ENCODE measurements at regions not wholly inside any gene's neighbourhood (a gene's known extent, or its start where the extent isn't known, plus 50 kb on each side); places are given as distances from the start of the nearest gene placed in this dataset.

DNA sequence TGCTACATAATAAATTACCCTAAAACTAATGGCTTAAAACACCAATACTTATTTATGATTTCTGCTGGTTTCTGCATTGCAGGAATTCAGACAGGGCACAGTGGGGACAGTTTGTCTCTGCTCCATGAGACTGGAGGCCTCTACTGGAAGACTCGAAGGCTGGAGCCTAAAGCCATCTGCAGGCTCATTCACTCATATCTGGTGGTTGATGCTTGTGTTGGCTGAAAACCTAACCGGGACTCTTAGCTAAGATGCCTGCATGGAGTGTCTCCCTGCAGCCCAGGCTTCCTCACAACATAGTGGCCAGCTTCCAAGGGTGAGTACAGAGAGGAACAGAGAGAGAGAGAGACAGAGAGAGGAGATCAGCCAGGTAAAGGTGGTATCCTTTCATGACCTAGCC is 195.5 kb upstream of the FOXA2 start:
- ChIA-PET POLR2A (no interaction called here), CTCF (interaction anchor here (1.3 kb wide), 1 partner anchor 271 kb away, joined by 3 read pairs; no protein-coding TSS in a partner anchor)
- ATAC-seq (no peak), FAIRE-seq (no peak), DNase-seq (ENCODE audit: low read depth in 1 of 2, low spot score in 1 of 2) (no peak)
- Histone ChIP-seq H3K4me2 (no peak overlapping the region), H3K27ac (peak overlapping the region; percentile 81 to 98), H3K4me3 (no peak overlapping the region), H3K9me3 (peaks cover 24% of the 10 kb centered on the region), H3K4me1 (peaks cover 33% of the 10 kb centered on the region)
- TF ChIP-seq RARB (CRISPR knock-in tag; IDR thresholded peaks at IDR 0.05): no peak
- no peak for TF ChIP-seq PBX3 (IDR thresholded peaks at IDR 0.05)
- TF ChIP-seq POLR2A (IDR thresholded peaks at IDR 0.05; ENCODE audit: low read length): no peak
- TF ChIP-seq, protein P1, sequence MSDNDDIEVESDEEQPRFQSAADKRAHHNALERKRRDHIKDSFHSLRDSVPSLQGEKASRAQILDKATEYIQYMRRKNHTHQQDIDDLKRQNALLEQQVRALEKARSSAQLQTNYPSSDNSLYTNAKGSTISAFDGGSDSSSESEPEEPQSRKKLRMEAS (IDR thresholded peaks at IDR 0.05): 0 out of 2 replicates have a peak, but pooled peaks have one; percentile 29
- no peak for TF ChIP-seq PHF8 (IDR thresholded peaks at IDR 0.05; ENCODE audit: borderline replicate concordance, low read depth)
- WGBS (ENCODE audit: missing lambda C conversion rate): 36% methylated on average over 2 of the region's 2 CpGs

GRCh38 chr20:22781869-22782268 is 197.5 kb upstream of the FOXA2 start:
- ChIA-PET CTCF (interaction anchor here (1.0 to 3.1 kb wide), 7 partner anchors 14 to 266 kb away, joined by 3 to 9 read pairs (median 3); no protein-coding TSS in a partner anchor), POLR2A (no interaction called here)
- TF ChIP-seq MYC (IDR thresholded peaks at IDR 0.05; ENCODE audit: borderline replicate concordance, low read length) (no peak), CTCF (IDR thresholded peaks at IDR 0.05) (no peak), MAFK (IDR thresholded peaks at IDR 0.05; ENCODE audit: partially characterized antibody) (no peak), FOSB (CRISPR knock-in tag; IDR thresholded peaks at IDR 0.05) (no peak), HEYL (CRISPR knock-in tag; IDR thresholded peaks at IDR 0.05) (no peak), EHF (CRISPR knock-in tag; IDR thresholded peaks at IDR 0.05) (no peak), RFX5 (IDR thresholded peaks at IDR 0.05) (no peak), NFE2L2 (conservative IDR thresholded peaks at IDR 0.05; ENCODE audit: low read length) (no peak), MAZ (IDR thresholded peaks at IDR 0.05; ENCODE audit: borderline replicate concordance, low read depth, low read length) (no peak), HOXB13 (CRISPR knock-in tag; IDR thresholded peaks at IDR 0.05; ENCODE audit: low read depth) (no peak), HOXB5 (CRISPR knock-in tag; IDR thresholded peaks at IDR 0.05) (no peak), TFCP2L1 (CRISPR knock-in tag; IDR thresholded peaks at IDR 0.05) (no peak), CHD4 (IDR thresholded peaks at IDR 0.05; ENCODE audit: borderline replicate concordance) (no peak)
- TF ChIP-seq, protein P2, sequence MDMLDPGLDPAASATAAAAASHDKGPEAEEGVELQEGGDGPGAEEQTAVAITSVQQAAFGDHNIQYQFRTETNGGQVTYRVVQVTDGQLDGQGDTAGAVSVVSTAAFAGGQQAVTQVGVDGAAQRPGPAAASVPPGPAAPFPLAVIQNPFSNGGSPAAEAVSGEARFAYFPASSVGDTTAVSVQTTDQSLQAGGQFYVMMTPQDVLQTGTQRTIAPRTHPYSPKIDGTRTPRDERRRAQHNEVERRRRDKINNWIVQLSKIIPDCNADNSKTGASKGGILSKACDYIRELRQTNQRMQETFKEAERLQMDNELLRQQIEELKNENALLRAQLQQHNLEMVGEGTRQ (IDR thresholded peaks at IDR 0.05): no peak
- H3K4me3 ChIP-seq: no peak overlapping the region
- DNase-seq (ENCODE audit: low read depth in 1 of 2, low spot score in 1 of 2) (no peak), FAIRE-seq (peak; percentile 70), ATAC-seq (no peak)
- H3K9me3 ChIP-seq: peaks cover 23% of the 10 kb centered on the region
- H3K4me2 ChIP-seq: no peak overlapping the region
- H3K27ac ChIP-seq: peak overlapping the region; percentile 11 to 65; a peak in 4 of 6 replicates
- 89% methylated on average over 2 of the region's 2 CpGs for WGBS (ENCODE audit: missing lambda C conversion rate)
- H3K4me1 ChIP-seq: peaks cover 17% of the 10 kb centered on the region

- WGBS (ENCODE audit: missing lambda C conversion rate): 91% methylated on average over 2 of the region's 2 CpGs
- DNase-seq (ENCODE audit: low read depth in 1 of 2, low spot score in 1 of 2): no peak
- no peak overlapping the region for H3K4me3 ChIP-seq
- H3K27ac ChIP-seq: peak overlapping the region; percentile 24 to 66; a peak in 5 of 6 replicates
- peaks cover 28% of the 10 kb centered on the region for H3K4me1 ChIP-seq
- no peak for FAIRE-seq
- ATAC-seq: no peak
- H3K4me2 ChIP-seq: no peak overlapping the region
- POLR2A ChIA-PET: no interaction called here
- H3K9me3 ChIP-seq: peaks cover 17% of the 10 kb centered on the region
- TF ChIP-seq POLR2AphosphoS2 (conservative IDR thresholded peaks at IDR 0.05; ENCODE audit: low read length): no peak
- no peak for TF ChIP-seq CBX2 (IDR thresholded peaks at IDR 0.05; ENCODE audit: borderline replicate concordance, low read depth)
- TF ChIP-seq, protein P3, sequence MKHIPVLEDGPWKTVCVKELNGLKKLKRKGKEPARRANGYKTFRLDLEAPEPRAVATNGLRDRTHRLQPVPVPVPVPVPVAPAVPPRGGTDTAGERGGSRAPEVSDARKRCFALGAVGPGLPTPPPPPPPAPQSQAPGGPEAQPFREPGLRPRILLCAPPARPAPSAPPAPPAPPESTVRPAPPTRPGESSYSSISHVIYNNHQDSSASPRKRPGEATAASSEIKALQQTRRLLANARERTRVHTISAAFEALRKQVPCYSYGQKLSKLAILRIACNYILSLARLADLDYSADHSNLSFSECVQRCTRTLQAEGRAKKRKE (CRISPR knock-in tag; IDR thresholded peaks at IDR 0.05; ENCODE audit: low read depth): no peak
- no peak for TF ChIP-seq RFX5 (IDR thresholded peaks at IDR 0.05)
- no peak for TF ChIP-seq GATA3 (IDR thresholded peaks at IDR 0.05; ENCODE audit: borderline replicate concordance)
- TF ChIP-seq MAZ (IDR thresholded peaks at IDR 0.05; ENCODE audit: borderline replicate concordance, low read depth, low read length): no peak
- TF ChIP-seq, protein P1 (IDR thresholded peaks at IDR 0.05): no peak
- TF ChIP-seq, protein P4, sequence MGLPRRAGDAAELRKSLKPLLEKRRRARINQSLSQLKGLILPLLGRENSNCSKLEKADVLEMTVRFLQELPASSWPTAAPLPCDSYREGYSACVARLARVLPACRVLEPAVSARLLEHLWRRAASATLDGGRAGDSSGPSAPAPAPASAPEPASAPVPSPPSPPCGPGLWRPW (IDR thresholded peaks at IDR 0.05): no peak
- no peak for TF ChIP-seq EP300 (IDR thresholded peaks at IDR 0.05)
- no peak for TF ChIP-seq PHF8 (IDR thresholded peaks at IDR 0.05; ENCODE audit: borderline replicate concordance, low read depth)
- TF ChIP-seq, protein P5, sequence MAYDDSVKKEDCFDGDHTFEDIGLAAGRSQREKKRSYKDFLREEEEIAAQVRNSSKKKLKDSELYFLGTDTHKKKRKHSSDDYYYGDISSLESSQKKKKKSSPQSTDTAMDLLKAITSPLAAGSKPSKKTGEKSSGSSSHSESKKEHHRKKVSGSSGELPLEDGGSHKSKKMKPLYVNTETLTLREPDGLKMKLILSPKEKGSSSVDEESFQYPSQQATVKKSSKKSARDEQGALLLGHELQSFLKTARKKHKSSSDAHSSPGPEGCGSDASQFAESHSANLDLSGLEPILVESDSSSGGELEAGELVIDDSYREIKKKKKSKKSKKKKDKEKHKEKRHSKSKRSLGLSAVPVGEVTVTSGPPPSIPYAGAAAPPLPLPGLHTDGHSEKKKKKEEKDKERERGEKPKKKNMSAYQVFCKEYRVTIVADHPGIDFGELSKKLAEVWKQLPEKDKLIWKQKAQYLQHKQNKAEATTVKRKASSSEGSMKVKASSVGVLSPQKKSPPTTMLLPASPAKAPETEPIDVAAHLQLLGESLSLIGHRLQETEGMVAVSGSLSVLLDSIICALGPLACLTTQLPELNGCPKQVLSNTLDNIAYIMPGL (CRISPR knock-in tag; IDR thresholded peaks at IDR 0.05; ENCODE audit: borderline replicate concordance): no peak
- TF ChIP-seq JUN (IDR thresholded peaks at IDR 0.05): no peak
- no peak for TF ChIP-seq HOXA7 (CRISPR knock-in tag; IDR thresholded peaks at IDR 0.05)
- CTCF ChIA-PET: no interaction called here
These were observed 205.3 kb upstream of the FOXA2 start for GRCh38 chr20:22789676-22790075.
